Activated CD4-positive, alpha-beta T cell treated with anti-CD3 and anti-CD28 coated beads, Interleukin-2, Interleukin-6, amounts not matched to agents 100 ng/mL and 50 ng/mL, durations not matched to agents 16 hours and 8 hours (primary cell): ENCODE measurements at regions not wholly inside any gene's neighbourhood (a gene's known extent, or its start where the extent isn't known, plus 50 kb on each side); places are given as distances from the start of the nearest gene placed in this dataset.

Experiments used
- DNase-seq: peaks from one replicate; pipeline ENCODE4 v3.0.0-alpha.2; 2020

- DNase-seq: no peak
These were observed 75.2 kb upstream of the UBAC2 start for GRCh38 chr13:99125326-99125915.

GRCh38 chr13:99126821-99127220 lies 73.8 kb upstream of the UBAC2 start:
- no peak for DNase-seq

GRCh38 chr13:99129050-99129449 lies 71.6 kb upstream of the UBAC2 start:
- DNase-seq: no peak

GRCh38 chr13:99129951-99130350 lies 70.7 kb upstream of the UBAC2 start:
- no peak for DNase-seq

- DNase-seq: no peak
These were observed 69.2 kb upstream of the UBAC2 start for GRCh38 chr13:99131410-99131809.

GRCh38 chr13:99132295-99132835 lies 68.3 kb upstream of the UBAC2 start:
- no peak for DNase-seq

GRCh38 chr13:99133230-99133629 lies 67.4 kb upstream of the UBAC2 start:
- DNase-seq: no peak

GRCh38 chr13:99133848-99134247 lies 66.8 kb upstream of the UBAC2 start:
- no peak for DNase-seq

GRCh38 chr13:99135591-99135990 lies 65.1 kb upstream of the UBAC2 start:
- DNase-seq: no peak

GRCh38 chr13:99136427-99136954 lies 64.2 kb upstream of the UBAC2 start:
- DNase-seq: no peak

GRCh38 chr13:99140831-99141230 lies 59.8 kb upstream of the UBAC2 start:
- DNase-seq: no peak

GRCh38 chr13:99143904-99144303 lies 56.8 kb upstream of the UBAC2 start:
- no peak for DNase-seq

- DNase-seq: no peak
These were observed 56.3 kb upstream of the UBAC2 start for GRCh38 chr13:99144306-99144705.

- no peak for DNase-seq
These were observed 55.2 kb upstream of the UBAC2 start for GRCh38 chr13:99145461-99145860.

GRCh38 chr13:99150575-99151361 lies 49.9 kb upstream of the UBAC2 start:
- no peak for DNase-seq
